RWPE1 (cell line): ENCODE measurements at regions not wholly inside any gene's neighbourhood (a gene's known extent, or its start where the extent isn't known, plus 50 kb on each side); places are given as distances from the start of the nearest gene placed in this dataset.

Source experiments
- CTCF ChIA-PET: fragments of 350-600 bp; sonication (Branson Sonifier 250); formaldehyde crosslinking; extraction: SDS; loops from one replicate; lab custom pipeline; 2021; lab: Yijun Ruan, JAX
- POLR2A ChIA-PET: fragments of 400-600 bp; formaldehyde crosslinking; extraction: SDS; loops from one replicate; lab custom pipeline; 2020; ENCODE audit warnings: antibody characterized with exemption; ENCODE audit not compliant: low non-redundant PET; lab: Yijun Ruan, JAX
- DNase-seq: peaks from one replicate; pipeline ENCODE4 v3.0.0; 2012; ENCODE audit warnings: low spot score
- H3K27ac ChIP-seq: fragments of 450-650 bp; 2 replicates; pipeline ENCODE4 v1.5.1; 2017
- TF ChIP-seq, protein P1 (sequence below): fragments of 450-650 bp; conservative IDR thresholded peaks from 2 replicates; pipeline ENCODE4 v1.5.1; 2017; ENCODE audit warnings: low read depth, mild to moderate bottlenecking

DNA sequence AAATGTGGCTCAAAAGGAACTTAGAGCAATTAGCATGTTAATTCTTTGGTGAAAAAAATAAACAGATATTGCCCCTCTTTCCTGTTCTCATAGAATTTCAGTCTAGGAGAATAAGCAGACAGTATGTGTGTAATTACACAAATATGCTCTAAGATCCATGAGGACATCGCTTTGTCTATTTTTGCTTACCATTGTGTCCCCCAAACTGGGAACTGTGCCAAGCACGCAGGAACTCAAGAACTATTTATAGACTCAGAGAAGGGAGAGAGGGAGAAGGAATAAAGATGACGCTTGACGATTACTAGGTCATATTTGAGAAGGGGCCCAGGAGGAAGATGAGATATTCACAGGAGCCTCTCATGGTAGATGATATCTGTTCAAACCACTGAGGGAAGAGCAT is 692.6 kb downstream of the RAB28 start:
- CTCF ChIA-PET, result no interaction called here
- no peak for DNase-seq

DNA sequence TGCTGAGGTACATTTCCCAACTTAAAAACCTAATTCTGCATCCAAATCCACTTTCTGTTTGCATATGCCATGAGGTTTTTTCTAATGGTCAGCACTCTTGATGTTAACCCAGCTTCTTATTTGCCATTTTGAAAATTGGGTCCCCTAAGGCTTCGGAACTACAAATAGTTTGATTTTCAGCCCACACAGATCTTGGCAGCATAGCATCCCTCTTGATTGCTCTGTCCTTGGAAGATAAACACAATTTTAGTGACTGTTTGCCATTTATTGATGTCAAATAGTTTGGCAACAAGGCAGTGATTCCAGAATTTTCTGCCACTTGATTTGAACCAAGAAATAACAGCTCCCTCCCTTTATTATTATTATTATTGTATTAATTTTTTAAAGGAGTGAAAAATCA is 696.9 kb downstream of the RAB28 start:
- DNase-seq, result no peak
- ChIA-PET CTCF (no interaction called here), POLR2A (no interaction called here)
- TF ChIP-seq, protein P1, sequence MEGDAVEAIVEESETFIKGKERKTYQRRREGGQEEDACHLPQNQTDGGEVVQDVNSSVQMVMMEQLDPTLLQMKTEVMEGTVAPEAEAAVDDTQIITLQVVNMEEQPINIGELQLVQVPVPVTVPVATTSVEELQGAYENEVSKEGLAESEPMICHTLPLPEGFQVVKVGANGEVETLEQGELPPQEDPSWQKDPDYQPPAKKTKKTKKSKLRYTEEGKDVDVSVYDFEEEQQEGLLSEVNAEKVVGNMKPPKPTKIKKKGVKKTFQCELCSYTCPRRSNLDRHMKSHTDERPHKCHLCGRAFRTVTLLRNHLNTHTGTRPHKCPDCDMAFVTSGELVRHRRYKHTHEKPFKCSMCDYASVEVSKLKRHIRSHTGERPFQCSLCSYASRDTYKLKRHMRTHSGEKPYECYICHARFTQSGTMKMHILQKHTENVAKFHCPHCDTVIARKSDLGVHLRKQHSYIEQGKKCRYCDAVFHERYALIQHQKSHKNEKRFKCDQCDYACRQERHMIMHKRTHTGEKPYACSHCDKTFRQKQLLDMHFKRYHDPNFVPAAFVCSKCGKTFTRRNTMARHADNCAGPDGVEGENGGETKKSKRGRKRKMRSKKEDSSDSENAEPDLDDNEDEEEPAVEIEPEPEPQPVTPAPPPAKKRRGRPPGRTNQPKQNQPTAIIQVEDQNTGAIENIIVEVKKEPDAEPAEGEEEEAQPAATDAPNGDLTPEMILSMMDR, result no peak
- H3K27ac ChIP-seq, result no peak overlapping the region

More for the DNA sequence above, 692.6 kb downstream of the RAB28 start:
- TF ChIP-seq, protein P1, result no peak
- no peak overlapping the region for H3K27ac ChIP-seq
- POLR2A ChIA-PET, result no interaction called here

DNA sequence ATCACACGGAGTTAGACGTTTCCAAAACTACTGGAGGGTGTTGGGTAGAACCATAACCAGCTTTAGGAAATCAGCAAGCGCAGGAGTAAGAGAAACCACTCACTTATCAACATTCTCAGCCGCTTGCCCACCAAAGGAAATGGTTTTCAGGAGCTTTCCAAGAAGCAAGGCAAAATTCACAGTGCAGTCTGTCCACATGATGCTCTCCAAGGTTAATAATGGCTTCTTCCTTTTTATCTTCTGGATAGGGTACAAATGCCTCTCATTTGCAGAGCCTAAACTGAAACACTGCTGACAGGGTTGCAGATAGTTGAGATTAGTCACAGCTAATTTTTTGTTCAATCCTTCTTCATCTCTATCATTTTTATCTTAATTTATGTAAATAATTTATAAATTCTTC is 705.4 kb downstream of the RAB28 start:
- ChIA-PET CTCF (interaction anchor here (0.5 kb wide), 1 partner anchor 433 kb away, joined by 3 read pairs; no protein-coding TSS in a partner anchor), POLR2A (no interaction called here)
- TF ChIP-seq, protein P1, result no peak
- no peak for DNase-seq
- no peak overlapping the region for H3K27ac ChIP-seq

DNA sequence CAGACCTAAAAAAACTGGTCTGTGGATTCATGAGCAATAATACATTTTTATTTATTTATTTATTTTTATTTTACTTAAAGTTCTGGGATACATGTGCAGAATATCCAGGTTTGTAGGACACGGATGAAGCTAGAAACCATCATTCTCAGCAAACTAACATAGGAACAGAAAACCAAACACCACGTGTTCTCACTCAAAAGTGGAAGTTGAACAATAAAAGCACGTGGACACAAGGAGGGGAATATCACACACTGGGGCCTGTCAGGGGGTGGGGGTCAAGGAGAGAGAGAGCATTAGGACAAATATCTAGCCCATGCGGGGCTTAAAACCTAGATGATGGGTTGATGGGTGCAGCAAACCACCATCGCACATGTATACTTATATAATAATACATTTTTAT is 705.9 kb downstream of the RAB28 start:
- CTCF ChIA-PET, result interaction anchor here (0.7 kb wide), 1 partner anchor 876 kb away, joined by 3 read pairs; no protein-coding TSS in a partner anchor
- no peak for DNase-seq
- TF ChIP-seq, protein P1, result no peak
- POLR2A ChIA-PET, result no interaction called here
- no peak overlapping the region for H3K27ac ChIP-seq

DNA sequence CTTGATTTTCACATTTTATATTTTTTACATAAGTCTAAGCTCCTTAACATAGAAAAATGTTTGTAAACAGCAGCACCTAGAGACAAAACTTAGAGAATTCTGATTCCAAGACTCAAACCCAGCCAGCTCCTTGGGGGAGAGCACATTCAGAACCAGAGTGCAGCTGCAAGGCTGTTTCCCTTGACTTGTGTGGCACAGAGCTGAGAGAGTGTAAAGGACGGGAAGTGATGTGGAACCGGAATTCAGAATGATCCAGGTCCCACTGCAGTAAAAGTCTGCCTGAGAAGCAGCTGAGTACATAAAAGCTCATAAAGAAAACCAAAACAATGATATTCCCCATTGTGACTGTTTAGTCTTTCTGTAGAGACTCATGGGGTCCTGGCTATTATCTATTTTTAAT is 713.8 kb downstream of the RAB28 start:
- TF ChIP-seq, protein P1, result no peak
- no peak for DNase-seq
- no peak overlapping the region for H3K27ac ChIP-seq
- CTCF ChIA-PET, result no interaction called here
- POLR2A ChIA-PET, result no interaction called here

DNA sequence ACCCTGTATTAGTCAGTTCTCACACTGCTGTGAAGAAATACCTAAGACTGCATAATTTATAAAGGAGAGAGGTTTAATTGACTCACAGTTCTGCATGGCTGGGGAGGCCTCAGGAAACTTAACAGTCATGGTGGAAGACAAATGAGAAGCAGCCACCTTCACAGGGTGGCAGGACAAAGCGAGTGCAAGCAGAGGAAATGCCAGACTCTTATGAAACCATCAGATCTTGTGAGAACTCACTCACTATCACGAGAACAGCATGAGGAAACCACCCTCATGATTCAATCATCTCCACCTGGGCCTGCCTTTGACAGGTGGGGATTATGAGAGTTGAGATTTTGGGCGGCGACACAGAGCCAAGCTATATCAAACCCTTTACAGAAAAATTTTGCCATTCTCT is 722.4 kb downstream of the RAB28 start:
- ChIA-PET CTCF (no interaction called here), POLR2A (no interaction called here)
- TF ChIP-seq, protein P1, result no peak
- H3K27ac ChIP-seq, result no peak overlapping the region
- DNase-seq, result no peak
